GM18870 (cell line): ENCODE measurements at regions not wholly inside any gene's neighbourhood (a gene's known extent, or its start where the extent isn't known, plus 50 kb on each side); places are given as distances from the start of the nearest gene placed in this dataset.

ENCODE experiments used
- ATAC-seq: cut with Tn5 transposase; IDR thresholded peaks from one replicate; pipeline ENCODE4 v1.9.1; 2021; ENCODE audit warnings: moderate library complexity; ENCODE audit not compliant: unreplicated experiment

DNA sequence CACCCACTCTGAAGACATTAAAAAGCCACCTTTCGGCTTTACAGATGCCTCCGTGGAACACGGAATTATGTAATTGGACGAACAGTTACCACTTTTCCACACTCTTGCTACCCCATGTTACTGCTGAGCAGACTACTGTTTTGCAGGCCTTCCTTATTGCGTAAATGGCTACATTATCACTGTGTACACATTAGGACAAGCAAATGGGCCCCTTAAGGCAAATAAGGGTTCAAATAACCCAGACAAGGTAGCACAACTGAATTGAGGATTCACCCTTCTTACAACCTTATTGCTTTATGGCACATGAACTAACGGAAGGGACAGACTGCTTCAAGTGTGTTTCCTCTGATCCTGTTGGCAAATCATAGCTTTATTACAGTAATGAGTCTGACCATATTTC is 832.2 kb upstream of the FANCL start:
- no peak for ATAC-seq

DNA sequence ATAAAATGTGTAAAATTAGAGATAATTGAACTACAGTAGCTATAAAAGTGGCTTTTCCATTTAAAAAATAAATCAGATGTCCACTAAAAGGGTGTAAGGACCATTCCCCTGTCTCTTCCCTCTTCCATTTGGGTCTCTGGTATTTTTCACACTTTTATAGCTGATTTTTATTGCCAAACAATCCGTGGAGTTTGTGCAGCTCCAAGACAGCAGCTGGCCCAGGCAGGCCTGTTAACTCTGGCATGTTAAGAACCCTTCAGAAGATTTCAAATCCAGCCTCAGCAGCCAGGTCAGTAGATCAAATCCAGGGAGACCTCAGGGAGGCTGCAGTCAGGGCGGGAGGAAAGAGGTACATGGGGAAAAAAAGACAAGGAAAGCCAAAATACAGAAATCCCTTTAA is 827.1 kb upstream of the FANCL start:
- no peak for ATAC-seq

DNA sequence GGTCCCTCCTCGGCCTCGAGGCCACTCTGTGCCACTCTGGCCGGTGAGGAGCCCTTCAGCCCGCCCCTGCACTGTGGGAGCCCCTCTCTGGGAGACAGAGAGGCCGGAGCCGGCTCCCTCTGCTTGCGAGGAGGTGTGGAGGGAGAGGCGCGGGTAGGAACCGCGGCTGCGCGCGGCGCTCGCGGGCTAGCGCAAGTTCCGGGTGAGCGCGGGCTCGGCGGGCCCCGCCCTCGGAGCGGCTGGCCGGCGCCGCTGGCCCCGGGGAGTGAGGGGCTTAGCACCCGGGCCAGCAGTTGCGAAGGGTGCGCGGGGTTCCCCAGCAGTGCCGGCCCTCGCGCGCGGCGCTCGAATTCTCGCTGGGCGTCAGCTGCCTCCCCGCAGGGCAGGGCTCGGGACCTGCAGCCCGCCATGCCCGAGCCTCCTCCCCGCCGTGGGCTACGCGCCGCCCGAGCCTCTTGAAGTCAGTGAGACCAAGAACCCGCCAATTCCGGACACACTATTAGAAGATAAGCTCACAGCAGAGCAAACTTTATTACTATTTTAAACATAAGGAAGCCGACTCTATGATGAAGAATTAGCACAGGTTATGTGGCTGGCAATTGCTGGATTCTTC is 825.8 kb upstream of the FANCL start:
- no peak for ATAC-seq

DNA sequence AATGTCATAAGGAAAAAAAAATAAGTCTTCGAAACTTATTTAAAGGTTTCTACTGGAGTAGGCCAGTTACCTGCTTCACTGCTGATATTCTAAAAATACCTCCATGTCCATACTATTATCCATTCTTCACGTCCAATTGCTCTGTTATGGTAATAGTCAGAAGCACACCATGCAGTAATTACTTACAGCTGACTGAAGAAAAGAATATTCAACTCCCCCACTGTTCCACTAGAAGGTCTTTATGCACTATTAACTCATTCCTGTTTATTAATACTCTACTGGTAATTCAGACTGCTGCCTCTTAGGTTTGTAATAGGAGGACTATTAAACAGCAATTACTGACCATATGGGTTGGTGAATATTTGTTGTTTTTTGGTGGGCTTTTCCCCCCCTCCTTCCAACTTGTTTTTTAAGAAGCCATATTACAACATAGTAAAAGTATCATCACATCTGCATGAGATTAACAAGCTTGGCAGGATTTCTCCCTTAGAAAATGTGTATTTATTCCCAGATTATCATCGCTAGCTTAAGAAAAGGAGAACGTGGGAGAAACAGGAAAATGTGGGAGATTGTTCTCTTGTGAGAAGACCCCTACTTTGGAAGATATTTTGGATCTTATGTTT is 806.4 kb upstream of the FANCL start:
- no peak for ATAC-seq

DNA sequence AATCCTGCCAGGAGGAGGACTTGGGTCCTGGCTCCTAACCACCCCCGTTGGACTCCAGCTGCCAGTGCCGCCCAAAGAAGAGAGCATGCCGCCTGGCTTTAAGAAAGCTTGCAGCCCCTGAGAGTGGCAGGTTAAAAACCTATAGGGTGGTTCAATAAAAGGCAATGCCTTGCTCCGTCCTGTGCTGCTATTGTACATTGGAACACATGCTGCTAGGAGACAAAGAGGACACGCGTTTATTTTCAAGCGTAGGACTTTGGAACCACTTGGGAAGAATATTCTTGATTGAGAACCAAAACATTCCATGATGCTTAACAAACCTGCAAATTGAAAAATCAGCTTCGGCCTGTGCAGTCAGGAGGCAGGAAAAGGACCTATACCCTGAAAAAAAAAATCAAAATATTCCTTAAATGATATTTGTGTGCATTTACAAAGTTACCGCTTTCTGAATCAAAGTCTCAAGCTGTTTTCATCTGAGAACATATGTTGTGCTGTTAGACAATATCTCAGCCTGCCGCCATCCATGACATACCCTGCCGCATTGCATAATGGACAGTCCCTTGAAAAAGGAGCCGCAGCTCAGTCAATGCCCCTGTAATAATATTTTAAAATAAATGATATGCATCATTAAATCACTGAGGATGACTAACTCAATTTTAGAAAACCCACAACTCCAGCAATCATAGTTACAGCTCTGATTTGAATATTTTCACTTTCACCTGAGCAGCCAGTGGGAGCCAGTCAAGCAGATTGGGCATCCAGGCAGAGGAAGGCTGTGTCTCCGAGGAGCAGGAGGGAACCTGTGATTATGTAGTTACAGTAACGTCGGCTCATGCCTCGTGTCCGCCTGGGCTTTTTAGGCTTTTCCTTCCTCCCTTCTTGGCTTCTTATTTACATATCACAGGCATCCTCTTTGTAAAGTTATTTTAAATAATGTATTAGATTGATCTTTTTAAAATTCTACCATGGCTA is 805.6 kb upstream of the FANCL start:
- ATAC-seq = no peak

DNA sequence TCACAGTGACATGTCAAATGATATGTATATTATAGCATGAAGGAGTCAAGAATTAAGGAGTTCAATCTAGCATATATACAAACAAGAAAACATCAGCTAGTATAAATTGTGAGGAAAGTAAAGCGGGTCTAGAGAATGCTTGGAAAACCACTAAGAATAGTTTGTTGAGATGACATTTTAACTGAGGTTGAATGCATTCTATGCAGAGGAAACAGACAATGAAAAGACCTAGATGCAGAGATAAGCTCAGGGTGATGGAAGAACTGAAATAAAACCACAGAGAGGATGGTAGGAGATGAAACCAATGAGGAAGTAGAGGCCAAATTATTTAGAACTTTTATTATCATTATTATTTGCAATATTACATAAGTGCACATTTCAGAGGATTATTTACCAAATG is 803.6 kb upstream of the FANCL start:
- no peak for ATAC-seq

DNA sequence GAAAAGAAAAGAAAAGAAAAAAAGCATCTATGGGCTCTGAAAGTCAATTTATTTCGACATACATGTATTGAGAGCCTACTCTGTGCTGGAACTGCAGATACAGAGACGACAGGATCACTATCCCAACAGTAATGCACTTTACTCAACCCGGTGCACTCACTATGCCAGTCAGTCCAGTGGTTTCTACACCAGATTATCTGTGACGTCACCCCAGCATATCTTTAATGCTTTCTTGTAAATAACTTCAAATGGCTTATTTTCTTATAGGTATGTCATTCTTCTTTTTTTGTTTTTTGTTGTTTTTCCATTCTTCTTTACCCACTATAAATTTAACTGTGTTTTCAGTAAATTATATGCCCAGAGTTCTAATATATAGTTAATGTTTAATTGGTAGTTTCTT is 800.0 kb upstream of the FANCL start:
- no peak for ATAC-seq

DNA sequence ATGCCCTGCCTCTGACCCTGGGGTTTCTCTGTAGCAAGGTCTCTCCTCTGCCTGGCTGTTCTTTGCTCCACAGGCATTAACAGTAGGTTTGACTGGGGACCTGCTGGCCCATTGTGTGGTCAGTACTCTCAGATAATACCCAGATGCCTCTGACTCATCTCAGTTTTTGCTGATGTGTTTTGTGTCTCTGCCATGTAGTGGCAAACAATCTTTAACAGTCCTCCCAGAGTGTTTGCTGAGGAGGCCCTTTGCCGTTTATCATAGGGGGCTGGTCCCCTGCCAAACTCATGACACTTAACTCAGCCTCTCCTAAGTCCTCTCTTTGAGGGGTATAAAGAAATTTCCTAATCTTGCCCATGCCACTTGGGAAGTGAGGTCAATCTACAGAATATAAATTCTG is 793.7 kb upstream of the FANCL start:
- ATAC-seq = no peak

DNA sequence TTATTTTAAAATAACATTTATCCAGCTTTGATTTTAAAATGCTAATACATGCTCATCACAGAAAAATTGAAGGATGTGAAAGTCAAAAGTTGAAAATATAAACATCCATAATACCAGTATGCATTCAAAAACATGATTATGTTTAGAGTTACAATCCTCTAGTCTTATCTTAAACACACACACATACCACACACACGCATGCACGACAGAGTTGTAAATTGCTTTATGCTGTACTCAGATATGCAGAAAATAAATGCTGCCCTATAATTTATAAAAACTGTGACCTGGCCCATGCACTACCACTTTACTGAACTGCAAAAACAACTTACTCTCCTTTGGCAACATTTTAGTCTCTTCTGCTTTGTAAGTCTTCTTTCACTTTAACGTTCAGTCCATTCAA is 793.0 kb upstream of the FANCL start:
- no peak for ATAC-seq

DNA sequence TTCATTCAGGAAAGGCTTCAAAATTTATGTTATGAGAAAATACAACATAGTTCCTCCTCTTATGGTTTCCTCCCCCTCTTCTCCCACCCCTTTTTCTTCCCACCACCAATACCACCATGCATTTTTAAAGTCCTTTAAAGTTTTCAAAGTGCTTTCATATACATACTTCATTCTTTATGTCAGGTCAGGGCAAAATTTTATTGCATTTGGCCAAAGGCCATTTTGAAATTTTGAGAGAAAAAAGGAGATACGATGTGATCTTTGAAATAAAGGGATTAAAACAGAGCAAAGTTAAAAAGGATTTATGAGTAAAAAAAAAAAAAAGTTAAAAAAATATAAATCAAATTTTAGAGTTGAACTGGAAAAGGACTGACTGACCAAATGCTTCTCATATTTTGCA is 792.5 kb upstream of the FANCL start:
- ATAC-seq = no peak

DNA sequence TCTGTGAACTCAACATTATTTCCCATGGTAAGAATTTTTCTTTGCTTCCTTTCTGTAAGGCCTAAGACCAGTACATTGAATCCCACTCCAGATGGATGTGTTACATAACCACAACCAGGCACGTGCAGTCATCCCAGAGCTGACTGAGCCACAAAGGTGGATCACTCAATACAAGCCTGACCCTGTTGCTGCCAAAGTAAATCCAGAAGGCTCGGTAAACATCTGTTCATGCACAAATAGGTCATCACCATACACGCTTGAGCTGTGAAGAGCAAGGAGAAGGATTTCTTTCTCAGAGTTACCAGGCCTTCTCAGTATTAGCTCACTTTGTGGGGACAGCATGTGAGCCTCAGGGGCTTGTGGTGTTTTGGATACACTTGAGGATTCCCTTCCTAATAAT is 791.4 kb upstream of the FANCL start:
- ATAC-seq = no peak

DNA sequence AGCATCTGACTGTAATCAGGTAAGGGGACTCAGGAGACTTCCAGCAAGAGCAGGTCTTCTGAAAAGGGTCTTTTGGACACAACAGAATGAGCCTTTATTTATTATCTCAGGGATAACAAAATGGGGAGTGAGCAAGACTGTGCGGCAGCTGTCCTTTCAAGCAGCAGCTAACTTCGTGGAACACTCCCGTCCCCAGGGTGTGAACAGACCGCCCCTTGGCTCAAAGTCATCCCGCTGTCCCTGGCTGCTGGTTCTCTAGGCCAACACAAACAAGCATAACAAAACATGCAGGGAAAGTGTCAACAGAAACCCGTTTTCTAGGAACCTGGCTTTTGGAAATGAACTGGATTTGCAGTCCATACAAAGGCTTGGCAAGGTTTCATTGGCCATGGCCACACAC is 787.9 kb upstream of the FANCL start:
- ATAC-seq = no peak

DNA sequence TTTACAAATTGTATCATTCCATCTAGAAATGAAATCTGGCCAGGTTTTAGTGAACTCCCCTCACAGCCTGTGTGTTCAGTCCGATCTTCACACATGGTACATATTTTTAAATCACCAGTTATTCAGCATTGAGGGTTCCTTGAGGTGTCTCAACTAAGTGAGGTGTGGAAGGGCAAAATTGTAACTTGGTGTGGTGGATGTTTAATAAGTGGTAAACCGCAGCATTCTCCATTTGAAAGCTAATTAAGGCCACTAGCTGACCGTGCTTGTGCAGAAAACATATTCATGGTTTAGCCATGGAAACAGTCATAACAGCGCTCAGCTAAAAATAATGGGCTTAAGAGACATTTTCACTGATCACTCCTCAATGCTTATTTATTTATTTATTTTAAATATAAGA is 786.2 kb upstream of the FANCL start:
- ATAC-seq = peak; percentile 64

DNA sequence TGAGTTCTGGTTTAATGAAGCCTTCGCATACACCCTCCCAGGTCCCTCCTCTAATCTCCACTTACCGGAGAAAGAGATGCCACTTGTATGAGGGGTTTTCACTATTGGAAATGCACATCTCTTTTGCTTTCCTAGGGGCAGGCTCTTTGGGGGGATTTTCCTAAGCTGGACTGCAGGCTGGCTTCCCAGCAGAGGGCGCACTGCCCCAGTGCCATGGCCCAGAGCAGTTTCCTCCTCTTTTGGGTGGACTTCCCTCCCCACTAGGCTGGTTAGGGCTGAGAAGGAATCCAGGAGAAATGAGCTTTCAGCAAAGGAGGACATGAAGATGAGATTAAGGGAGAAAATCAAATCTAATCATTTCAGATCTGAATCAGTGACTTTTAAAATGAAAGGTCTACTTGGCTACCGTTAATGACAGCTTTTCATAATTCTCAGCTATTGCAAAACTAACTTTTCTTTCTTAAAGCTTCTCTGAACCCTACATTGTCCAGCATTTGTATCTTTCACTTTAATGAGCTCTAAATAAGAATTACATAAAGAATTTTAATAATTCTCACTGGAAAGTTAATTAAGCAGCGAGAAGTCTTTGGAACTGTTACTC is 784.1 kb upstream of the FANCL start:
- ATAC-seq = no peak

DNA sequence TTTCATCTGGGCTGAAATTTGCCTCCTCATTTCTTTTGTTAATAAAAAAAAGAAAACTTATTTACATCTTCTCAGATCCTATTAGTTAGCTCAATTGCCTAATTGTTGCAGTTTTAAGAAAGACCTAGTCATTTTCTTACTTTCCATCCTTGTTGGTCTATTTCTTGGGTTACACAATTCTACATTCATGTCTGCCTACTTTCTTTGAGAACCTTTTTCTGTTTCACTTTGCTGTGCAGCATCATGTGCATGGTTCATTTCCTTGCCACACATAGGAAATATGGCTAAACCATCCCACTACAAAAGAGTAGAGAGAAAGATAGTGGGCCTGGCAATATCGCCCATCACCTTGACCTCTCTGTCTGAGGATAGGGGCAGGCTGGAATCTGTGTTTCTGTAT is 780.7 kb upstream of the FANCL start:
- no peak for ATAC-seq

DNA sequence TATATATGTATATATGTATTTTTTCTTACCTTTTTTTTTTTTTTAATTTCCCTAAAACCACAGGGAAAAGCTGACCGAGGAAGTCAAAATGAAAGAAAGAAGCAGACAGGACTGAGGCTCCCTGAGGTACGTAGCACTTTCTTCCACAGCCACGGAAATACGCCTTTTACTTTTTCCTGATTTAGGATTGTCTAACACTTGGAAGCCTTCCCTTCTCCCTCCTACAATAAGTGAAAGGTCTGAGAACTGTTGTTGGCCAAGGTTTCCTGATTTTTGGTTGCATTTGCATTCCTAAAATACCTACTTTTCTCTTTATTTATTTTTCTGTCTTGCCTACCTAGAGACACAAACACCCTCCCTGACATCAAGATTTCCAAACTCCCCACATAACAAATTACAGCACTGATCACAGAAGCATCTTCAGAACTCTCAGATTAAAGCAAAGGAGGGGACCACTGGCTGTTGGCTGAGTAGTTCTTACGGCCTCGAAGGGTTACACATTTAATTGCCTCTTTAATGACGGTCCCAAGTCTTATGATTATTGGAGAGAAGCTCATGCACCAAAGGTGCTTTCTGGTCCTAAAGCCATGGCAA is 778.5 kb upstream of the FANCL start:
- no peak for ATAC-seq

DNA sequence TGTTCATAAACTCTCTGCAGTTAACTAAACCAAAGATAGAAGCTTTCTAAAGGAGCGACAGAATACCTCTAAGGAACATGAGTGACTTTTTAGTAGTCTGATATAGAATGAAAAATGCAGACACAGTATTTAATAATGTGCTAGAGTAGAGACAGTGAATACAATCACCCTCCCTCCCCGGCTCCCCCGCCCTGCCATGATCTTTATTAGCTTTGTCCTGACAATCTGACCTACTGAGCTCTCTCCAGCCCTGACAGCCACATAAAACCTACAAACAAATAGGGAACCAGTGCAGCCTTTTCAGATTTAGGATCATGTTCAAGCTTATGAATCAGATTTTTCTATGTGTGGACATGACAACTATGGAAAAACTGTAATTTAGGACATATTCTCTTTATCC is 777.6 kb upstream of the FANCL start:
- no peak for ATAC-seq

DNA sequence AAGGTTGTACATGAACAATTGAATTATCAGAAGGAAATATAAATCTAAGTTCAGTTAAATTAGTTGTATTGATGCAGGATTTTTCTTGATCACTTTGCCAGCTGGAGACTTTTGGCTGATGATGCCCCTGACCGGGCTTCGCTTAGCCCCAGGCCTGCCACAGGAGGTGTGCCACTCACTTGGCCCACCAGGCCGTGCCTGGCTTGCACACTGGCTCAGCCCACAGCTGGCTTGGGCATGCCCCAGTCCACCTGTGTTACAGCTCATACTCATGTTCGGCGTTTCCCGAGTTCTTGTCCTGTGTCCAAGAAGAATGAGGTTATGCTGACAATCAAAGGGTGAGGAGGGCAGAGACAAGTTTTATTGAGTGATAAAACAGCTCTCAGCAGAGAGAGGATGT is 773.9 kb upstream of the FANCL start:
- ATAC-seq = no peak

DNA sequence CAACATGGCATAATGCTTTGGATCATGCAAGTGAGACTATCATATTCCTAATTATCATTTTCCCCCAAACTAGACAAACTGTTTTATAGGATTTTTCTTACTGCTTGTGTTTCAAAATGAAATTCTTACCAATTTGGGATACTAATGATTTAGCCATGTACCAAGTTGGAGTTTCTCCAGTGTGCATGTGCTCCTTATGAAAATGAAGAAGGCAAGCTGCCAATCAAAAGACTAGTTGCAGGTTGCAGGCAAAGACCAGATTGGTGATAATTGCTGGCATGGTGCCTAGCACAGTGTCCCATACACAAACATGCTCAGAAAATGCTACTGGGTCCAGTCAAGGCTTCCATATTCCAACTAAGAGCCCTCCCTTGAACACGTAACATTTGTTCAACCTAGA is 771.8 kb upstream of the FANCL start:
- no peak for ATAC-seq

DNA sequence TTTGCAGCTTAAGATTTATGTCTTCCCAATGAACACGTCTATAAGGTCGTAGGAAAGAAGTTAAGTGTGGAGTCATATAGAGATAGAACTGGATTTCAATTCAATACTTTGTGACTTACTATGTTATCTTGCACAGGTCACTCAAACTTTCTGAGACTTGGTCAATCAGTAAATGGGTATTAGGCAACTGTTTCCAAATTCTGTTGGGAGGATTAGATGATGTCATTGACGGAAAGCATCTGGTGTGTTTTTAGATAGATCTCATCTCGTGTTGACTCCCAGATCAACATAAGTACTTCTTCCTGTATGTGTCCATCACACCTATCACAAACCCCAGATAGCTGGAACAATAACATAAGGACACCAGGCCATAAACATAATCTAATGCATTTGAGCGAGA is 771.1 kb upstream of the FANCL start:
- ATAC-seq = no peak

DNA sequence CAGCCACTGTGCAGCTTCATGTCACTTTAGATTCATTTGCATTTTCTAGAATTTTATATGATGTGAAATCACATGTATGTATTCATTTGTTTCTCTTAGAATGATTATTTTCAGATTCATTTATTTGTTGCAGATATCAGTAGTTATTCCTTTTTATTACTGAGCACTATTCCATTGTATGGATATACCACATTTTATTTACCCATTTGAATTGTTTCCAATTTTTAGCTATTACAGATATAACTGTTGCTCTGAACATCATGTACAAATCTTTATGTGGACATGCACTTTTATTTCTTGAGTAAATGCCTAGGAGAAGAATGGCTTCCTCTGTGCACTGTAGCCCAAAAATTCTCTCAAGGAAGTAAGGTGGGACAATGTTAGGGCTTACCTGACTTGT is 767.8 kb upstream of the FANCL start:
- no peak for ATAC-seq
